Caco-2 (cell line): ENCODE measurements at regions not wholly inside any gene's neighbourhood (a gene's known extent, or its start where the extent isn't known, plus 50 kb on each side); places are given as distances from the start of the nearest gene placed in this dataset.

Experiments
- BruUV-seq: library from RNA; stranded (reverse); fragments of 400-500 nt; replicated peaks from 2 replicates; lab custom pipeline; 2021; lab: Mats Ljungman, UMichigan
- CTCF ChIA-PET: fragments of 300-600 bp; sonication (Branson Sonifier 250); formaldehyde crosslinking; loops from one replicate; lab custom pipeline; 2022; ENCODE audit warnings: antibody characterized with exemption; lab: Charles Lee
- POLR2A ChIA-PET: fragments of 300-600 bp; sonication (Branson Sonifier 250); formaldehyde crosslinking; loops from one replicate; lab custom pipeline; 2022; ENCODE audit warnings: antibody characterized with exemption; lab: Charles Lee
- DNase-seq, 2 experiments: peaks; one replicate each; pipeline versions ENCODE4 v3.0.0 to v3.0.0-alpha.2; 2020 to 2022
- H3K27me3 ChIP-seq: replicated peaks from 2 replicates; pipeline ENCODE4 v1.6.0; 2011; ENCODE audit warnings: low read length; ENCODE audit not compliant: control insufficient read depth, insufficient read depth
- H3K36me3 ChIP-seq: 2 replicates; pipeline ENCODE4 v1.5.1; 2011; ENCODE audit warnings: low read length; ENCODE audit not compliant: control insufficient read depth, insufficient read depth
- H3K4me1 ChIP-seq: fragments of 250-450 bp; sonication (Bioruptor Pico); 2 replicates; pipeline ENCODE4 v1.5.1; 2020; ENCODE audit warnings: mild to moderate bottlenecking
- H3K4me3 ChIP-seq: 2 replicates; pipeline ENCODE4 v1.5.1; 2011; ENCODE audit warnings: low read depth, mild to moderate bottlenecking, control low read depth, low read length
- H3K9me3 ChIP-seq: fragments of 250-450 bp; sonication (Bioruptor Pico); 2 replicates; pipeline ENCODE4 v1.5.1; 2020; ENCODE audit warnings: mild to moderate bottlenecking, moderate library complexity
- H3K27ac Mint-ChIP-seq: one replicate; pipeline ENCODE4 v1.8.0; 2022; ENCODE audit warnings: mixed read lengths; ENCODE audit not compliant: unreplicated experiment
- H3K27me3 Mint-ChIP-seq: one replicate; pipeline ENCODE4 v1.8.0; 2022; ENCODE audit warnings: mixed read lengths; ENCODE audit not compliant: insufficient read depth, unreplicated experiment
- H3K36me3 Mint-ChIP-seq: one replicate; pipeline ENCODE4 v1.8.0; 2022; ENCODE audit warnings: mild to moderate bottlenecking, mixed read lengths; ENCODE audit not compliant: insufficient read depth, unreplicated experiment
- H3K4me1 Mint-ChIP-seq: one replicate; pipeline ENCODE4 v1.8.0; 2022; ENCODE audit warnings: low read depth, mixed read lengths; ENCODE audit not compliant: unreplicated experiment
- H3K4me3 Mint-ChIP-seq: one replicate; pipeline ENCODE4 v1.8.0; 2022; ENCODE audit warnings: mild to moderate bottlenecking, moderate library complexity, mixed read lengths; ENCODE audit not compliant: unreplicated experiment
- H3K9me3 Mint-ChIP-seq: one replicate; pipeline ENCODE4 v1.8.0; 2022; ENCODE audit warnings: mixed read lengths; ENCODE audit not compliant: unreplicated experiment
- intact Hi-C: fragments of 100-400 bp; cut with micrococcal nuclease; formaldehyde crosslinking; loops from one replicate; pipeline ENCODE4 v1.10.0; 2022; ENCODE audit not compliant: unreplicated experiment
- TF ChIP-seq, protein P1 (sequence below), 2 experiments: fragments of 200-600 bp in 1 of 2; IDR thresholded peaks; 1 replicate in 1 of 2; 2 replicates in 1 of 2; pipeline versions ENCODE4 v1.5.1 to v1.8.0; 2011 to 2022; ENCODE audit warnings: antibody characterized with exemption in 1 of 2, control low read depth in 1 of 2, inconsistent platforms in 1 of 2, low read depth in 1 of 2, low read length in 1 of 2, mild to moderate bottlenecking in 1 of 2, moderate library complexity in 1 of 2; ENCODE audit not compliant: insufficient read depth in 1 of 2, severe bottlenecking in 1 of 2, unreplicated experiment in 1 of 2

- intact Hi-C loops = no loop called here
- Histone ChIP-seq H3K36me3 (no peaks in the 10 kb centered on the region), H3K4me3 (no peak overlapping the region), H3K9me3 (peaks cover 16% of the 10 kb centered on the region), H3K27me3 (no peaks in the 10 kb centered on the region), H3K4me1 (peaks cover 20% of the 10 kb centered on the region)
- no peaks in the 10 kb centered on the region for H3K36me3 Mint-ChIP-seq
- DNase-seq = no peak
- CTCF ChIA-PET = no interaction called here
- TF ChIP-seq, protein P1, sequence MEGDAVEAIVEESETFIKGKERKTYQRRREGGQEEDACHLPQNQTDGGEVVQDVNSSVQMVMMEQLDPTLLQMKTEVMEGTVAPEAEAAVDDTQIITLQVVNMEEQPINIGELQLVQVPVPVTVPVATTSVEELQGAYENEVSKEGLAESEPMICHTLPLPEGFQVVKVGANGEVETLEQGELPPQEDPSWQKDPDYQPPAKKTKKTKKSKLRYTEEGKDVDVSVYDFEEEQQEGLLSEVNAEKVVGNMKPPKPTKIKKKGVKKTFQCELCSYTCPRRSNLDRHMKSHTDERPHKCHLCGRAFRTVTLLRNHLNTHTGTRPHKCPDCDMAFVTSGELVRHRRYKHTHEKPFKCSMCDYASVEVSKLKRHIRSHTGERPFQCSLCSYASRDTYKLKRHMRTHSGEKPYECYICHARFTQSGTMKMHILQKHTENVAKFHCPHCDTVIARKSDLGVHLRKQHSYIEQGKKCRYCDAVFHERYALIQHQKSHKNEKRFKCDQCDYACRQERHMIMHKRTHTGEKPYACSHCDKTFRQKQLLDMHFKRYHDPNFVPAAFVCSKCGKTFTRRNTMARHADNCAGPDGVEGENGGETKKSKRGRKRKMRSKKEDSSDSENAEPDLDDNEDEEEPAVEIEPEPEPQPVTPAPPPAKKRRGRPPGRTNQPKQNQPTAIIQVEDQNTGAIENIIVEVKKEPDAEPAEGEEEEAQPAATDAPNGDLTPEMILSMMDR (IDR thresholded peaks at IDR 0.05; ENCODE audit: insufficient read depth in 1 of 2, low read depth in 1 of 2, low read length in 1 of 2, severe bottlenecking in 1 of 2, unreplicated experiment in 1 of 2) = no peak
- no peak overlapping the region for H3K27ac Mint-ChIP-seq
- H3K27me3 Mint-ChIP-seq = no peaks in the 10 kb centered on the region
- POLR2A ChIA-PET = no interaction called here
- peaks cover 25% of the 10 kb centered on the region for H3K9me3 Mint-ChIP-seq
- H3K4me3 Mint-ChIP-seq = no peak overlapping the region
- BruUV-seq = no TSS peak
- H3K4me1 Mint-ChIP-seq = peaks cover 28% of the 10 kb centered on the region
Measured at GRCh38 chr2:215627771-215628170, 191.9 kb upstream of the FN1 start.

DNA sequence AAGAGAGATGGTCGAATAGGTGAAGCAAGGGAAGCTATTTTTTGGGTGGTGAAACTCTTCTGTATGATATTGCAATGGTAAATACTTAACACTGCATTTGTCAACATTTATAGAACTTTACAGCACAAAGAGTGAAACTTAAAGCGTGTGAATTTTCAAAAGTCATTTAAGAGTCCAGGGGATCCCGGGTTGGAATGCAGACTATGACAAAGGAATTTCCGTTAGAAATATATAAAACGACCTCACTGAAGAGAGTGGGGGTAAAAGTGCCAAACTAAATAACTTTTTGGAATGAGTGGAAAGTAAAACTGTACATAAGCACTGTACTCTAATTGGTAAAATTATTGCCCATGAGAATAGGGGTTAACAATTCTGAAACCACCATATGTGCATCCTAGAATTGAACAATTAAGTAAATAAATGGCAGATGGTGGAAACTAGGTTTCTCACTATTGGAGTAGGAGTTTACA is 191.0 kb upstream of the FN1 start:
- ChIA-PET POLR2A (no interaction called here), CTCF (interaction anchor here (0.6 kb wide), 1 partner anchor 434 kb away, joined by 6 read pairs; no protein-coding TSS in a partner anchor)
- Mint-ChIP-seq H3K27ac (no peak overlapping the region), H3K36me3 (no peaks in the 10 kb centered on the region), H3K27me3 (no peaks in the 10 kb centered on the region), H3K4me1 (peaks cover 32% of the 10 kb centered on the region), H3K4me3 (no peak overlapping the region), H3K9me3 (peaks cover 16% of the 10 kb centered on the region)
- peaks cover 10% of the 10 kb centered on the region for H3K9me3 ChIP-seq
- DNase-seq = no peak
- TF ChIP-seq, protein P1 (IDR thresholded peaks at IDR 0.05; ENCODE audit: insufficient read depth in 1 of 2, low read depth in 1 of 2, low read length in 1 of 2, severe bottlenecking in 1 of 2, unreplicated experiment in 1 of 2) = no peak
- BruUV-seq = no TSS peak
- intact Hi-C loops = no loop called here
- H3K36me3 ChIP-seq = no peaks in the 10 kb centered on the region
- H3K4me1 ChIP-seq = peaks cover 20% of the 10 kb centered on the region
- no peak overlapping the region for H3K4me3 ChIP-seq
- no peaks in the 10 kb centered on the region for H3K27me3 ChIP-seq

GRCh38 chr2:215626063-215626462 is 190.2 kb upstream of the FN1 start:
- DNase-seq = no peak
- Histone ChIP-seq H3K36me3 (no peaks in the 10 kb centered on the region), H3K9me3 (peaks cover 8% of the 10 kb centered on the region), H3K27me3 (no peaks in the 10 kb centered on the region), H3K4me1 (peaks cover 21% of the 10 kb centered on the region), H3K4me3 (no peak overlapping the region)
- Mint-ChIP-seq H3K27me3 (no peaks in the 10 kb centered on the region), H3K4me3 (no peak overlapping the region), H3K27ac (no peak overlapping the region), H3K4me1 (peaks cover 34% of the 10 kb centered on the region), H3K36me3 (no peaks in the 10 kb centered on the region), H3K9me3 (peaks cover 8% of the 10 kb centered on the region)
- TF ChIP-seq, protein P1 (IDR thresholded peaks at IDR 0.05; ENCODE audit: insufficient read depth in 1 of 2, low read depth in 1 of 2, low read length in 1 of 2, severe bottlenecking in 1 of 2, unreplicated experiment in 1 of 2) = no peak
- POLR2A ChIA-PET = no interaction called here
- CTCF ChIA-PET = interaction anchor here (0.6 kb wide), 1 partner anchor 435 kb away, joined by 6 read pairs; no protein-coding TSS in a partner anchor
- intact Hi-C loops = no loop called here
- BruUV-seq = no TSS peak
